NCI-H2227 (cell line): ENCODE measurements at regions not wholly inside any gene's neighbourhood (a gene's known extent, or its start where the extent isn't known, plus 50 kb on each side); places are given as distances from the start of the nearest gene placed in this dataset.
"Not testable (repeated sequence)": the region's sequence is repeated elsewhere in the genome, so short reads cannot be mapped to it uniquely, and the experiment has no call there.

ENCODE experiments used
- DNase-seq: peaks from one replicate; lab custom pipeline; 2025; ENCODE audit not compliant: unreplicated experiment; lab: John Stamatoyannopoulos, UW

DNA sequence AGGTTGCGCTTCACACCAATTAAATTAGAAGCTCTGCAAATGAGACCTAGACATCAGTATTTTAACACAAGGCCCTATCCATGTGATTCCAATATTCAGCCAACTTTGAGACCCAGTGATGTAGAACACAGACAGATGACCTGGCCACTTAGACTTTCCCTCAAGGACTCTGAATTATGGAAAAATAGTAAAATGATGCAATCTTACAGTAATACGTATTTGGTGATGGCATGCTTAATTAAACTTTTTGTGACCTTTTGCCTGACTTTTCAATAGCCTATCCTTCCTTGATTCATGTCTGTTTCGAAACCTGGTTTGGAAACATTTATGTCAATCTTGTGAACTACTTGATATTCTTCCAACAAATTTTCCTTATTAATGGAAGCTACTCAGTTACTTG, 521.2 kb downstream of the KCNA4 start:
- no peak for DNase-seq

DNA sequence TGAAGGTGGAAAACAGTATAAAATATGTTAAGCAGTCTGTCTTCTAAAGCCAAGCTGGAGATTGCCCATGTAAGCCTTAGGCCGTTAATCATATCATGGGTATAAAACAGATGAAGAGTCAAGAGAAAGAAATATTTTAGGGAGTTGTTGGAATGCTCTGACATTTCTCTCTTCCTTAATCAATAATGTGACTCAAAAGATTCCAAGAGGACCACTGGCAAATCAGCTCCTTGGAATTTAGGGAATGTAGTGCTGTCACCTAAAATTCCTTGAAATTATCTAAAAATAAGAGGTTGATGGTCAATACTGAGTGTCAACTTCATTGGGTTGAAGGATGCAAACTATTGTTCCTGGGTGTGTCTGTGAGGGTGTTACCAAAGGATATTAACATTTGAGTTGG, 525.9 kb downstream of the KCNA4 start:
- DNase-seq = no peak

DNA sequence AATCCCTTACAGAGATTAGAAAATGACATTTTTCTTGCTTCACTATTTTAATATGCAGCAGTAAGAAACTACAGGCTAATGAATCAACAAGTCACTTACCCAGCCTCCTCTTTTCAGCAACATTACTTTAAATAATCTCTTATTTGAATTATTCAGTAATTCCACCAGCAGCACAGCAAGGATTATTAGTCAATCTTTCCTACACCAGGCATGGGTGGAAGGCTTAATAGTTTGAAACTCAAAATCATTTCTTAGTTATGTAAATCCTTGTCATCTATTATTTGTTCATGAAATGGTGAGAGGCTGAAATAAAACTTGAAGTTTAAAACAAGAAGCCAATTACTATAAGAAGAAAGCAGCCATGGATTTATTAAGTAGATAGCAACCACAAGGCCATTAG, 530.5 kb downstream of the KCNA4 start:
- DNase-seq = no peak

DNA sequence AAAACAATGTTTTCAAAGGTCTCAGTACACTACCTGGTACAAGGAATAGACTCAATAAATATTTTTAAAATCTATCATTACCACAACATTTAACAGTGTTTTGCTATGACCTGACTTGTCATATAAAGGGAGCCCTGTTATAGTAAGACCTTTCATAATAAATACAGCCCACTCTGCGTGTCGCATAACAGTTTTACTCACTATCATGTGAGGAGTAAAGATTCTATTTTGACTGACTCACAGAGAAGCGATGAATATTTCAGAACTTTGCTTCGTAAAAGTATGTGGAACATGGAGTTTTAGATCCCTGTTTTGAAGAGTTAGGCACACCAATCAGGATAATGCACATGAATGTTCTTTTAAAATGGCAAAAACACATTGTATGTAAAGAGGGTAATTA, 531.2 kb downstream of the KCNA4 start:
- no peak for DNase-seq

DNA sequence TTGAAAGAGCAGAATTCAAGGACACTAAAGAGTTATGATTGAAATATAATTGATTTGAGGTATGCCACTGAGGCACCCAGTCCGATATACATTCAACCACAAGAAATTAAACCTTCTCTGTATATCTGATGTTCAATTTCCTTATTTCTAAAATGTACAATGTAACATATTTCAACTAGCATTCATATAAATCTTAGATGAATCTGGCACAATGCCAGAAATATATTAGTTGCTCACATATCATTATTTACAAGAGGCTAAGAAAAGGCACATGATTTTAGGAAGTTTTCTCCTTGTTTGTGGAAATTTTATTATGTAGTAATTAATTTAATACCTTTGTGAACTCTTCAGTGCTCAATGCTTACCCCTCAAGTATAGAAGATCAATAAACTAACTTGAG, 532.3 kb downstream of the KCNA4 start:
- no peak for DNase-seq

DNA sequence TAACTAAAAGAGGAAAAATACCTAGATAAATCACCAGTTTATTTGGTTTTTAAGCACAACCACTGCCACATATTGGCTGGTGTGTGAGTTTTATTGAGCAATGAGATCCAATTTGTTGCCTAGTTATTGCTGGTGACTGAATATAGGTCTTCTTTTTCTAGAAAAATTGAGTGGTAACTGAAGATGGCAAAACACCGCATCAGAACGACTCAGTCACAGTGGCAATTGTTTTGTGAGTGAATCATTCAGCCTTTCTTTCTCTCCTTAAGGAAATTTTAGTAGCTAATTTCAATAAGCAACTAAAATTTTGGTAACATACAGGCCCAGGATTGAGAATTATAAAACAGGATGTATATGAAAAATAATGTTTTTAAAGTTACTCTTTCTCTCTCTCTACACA, 533.0 kb downstream of the KCNA4 start:
- DNase-seq = no peak

DNA sequence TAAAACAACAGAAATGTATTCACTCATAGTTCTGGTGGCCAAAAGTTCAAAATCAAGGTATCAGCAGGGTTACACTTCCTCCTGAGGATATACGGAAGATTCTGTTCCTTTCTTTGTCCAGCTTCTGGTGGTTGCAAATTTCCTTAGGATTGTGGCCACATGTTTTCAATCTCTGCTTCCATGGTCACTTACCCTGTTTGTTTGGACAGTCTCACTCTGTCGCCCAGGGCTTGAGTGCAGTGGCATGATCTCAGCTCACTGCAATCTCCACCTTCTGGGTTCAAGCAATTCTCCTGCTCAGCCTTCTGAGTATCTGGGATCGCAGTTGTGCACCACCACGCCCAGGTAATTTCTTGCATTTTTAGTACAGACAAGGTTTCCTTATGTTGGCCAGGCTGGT, 534.3 kb downstream of the KCNA4 start:
- no peak for DNase-seq

DNA sequence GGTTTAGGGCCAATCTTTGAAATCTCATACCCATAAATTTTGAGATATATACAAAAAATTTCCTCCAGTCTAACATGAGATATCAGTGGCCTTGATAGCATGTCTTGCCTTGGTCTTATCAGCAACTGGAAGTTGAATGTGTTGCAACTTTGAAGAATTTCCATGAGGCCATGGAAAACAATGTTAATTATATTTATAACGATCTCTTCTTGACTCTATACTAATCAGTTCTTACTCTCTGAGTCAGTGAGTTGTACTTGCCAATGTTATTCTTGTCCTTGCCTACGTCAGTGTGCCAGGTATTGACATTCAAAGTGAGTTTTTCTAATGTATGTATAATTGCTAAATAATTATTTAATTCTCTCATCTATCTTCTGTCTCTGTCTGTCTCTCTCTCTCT, 535.1 kb downstream of the KCNA4 start:
- DNase-seq = no peak

DNA sequence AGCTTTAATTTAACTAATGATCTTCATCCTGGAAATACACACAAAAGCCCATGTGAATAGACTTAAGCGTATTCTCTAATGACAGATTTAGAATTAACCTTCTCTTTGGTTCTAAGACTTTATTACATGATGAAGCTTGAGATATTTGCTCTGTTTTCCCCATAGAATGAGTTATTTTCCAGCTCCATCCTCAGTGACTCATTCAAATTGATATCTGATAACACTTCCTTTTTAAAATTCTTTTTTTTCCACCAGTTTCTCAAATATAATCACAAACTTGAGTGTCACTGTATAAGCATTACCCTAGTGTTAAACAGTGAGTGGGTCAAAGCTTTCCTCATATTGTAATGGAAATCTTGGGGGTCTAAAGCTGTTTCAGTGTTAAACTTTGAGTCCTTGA, 535.8 kb downstream of the KCNA4 start:
- no peak for DNase-seq

DNA sequence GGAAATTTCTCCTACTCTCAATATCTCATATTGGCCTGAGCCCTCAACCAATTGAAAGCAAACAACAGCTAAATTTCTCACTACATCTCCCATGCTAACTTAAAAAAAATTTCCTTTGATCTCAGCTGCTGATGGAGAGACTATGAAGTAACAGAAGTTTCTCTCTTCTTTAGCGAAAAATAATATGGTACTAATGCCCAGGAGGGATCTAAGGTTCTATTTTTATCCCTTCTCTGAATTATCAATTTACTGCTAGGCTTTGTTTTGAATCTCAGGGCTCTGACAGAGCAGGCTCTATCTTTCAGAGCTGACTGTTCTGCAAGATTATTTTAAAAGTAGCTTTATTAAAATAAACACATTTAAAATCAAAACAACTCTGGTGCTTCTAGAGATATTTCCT, 558.6 kb downstream of the KCNA4 start:
- no peak for DNase-seq

DNA sequence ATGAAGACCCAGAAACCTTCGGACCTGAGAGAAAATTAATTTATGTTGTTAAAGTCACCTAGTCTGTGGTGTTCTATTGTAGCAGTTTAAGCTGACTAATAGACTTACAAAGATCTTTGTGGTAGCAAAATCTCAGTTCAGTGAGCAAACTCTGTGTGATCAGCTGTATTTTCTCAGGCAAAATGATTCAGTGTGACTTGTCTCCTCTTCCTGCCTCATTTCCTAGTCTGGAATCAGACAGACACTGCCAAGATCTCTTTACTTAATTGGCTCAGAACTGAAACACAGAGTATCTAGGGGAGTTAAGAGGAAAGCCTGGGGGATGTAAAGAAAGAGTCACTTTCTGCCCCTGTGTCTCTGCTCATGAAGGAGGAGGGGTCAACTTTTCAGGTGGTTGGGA, 564.7 kb downstream of the KCNA4 start:
- no peak for DNase-seq

DNA sequence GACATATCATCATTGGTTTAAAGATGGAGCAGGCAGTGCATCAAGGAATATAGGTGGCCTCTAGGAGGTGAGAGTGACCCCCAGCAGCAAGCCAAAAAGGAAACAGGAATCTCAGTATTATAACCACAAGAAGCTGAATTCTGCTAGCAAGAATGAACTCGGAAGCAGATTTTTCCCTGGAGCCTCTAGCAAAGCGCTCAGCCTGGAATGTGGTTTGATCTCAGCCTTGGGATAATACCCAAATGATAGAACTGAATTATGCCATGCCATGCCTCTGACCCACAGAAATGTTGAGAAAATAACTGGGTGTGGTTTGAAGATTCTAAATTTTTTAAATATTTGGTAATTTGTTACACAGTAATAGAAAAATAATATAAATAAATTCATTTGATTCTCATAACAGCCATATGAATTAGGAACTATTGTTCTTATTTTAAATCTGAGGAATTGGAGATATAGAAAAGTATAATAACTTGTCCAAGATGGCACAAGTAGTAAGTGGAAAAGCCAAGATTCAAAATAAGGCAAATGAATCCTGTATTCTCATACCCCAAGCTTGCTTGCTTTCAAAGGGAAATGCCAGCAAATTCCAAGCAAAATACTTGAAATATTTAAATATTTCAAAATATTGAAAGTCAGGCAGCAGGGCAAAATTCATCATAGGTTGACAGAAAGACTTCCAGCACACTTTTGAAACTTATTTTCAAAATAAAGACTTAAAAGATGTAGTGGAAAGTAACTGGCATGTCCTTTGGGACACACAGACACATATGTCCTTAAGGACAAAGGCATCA, 567.4 kb downstream of the KCNA4 start:
- DNase-seq = no peak

DNA sequence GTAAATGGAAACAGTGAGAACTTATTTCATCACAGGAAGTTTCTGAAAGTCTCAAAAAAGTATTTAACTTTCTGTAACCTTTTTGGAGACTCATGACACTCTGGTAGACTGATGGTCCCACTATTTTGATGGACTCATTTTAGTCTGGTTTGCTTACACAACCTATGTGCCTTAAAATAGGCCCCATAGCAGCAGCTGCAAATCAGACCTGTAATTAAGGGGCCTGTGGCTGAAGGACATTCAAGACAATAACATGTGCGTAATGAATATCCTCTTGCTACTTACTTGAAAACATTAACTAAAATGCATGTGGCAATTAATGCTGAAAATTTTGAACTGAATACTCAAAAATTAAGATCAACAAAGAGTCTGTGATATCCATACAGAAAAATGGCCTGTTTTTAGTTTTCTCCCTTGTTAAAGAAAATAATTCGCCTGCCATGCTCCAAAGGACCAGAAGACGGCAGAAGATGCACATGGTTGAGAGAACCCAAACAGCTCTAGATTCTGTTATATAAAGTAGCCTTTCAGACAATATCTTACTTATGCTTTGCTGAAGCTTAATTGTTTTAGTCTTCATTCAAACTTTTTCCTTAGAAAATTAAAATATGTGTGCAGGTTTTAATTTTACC, 568.5 kb downstream of the KCNA4 start:
- no peak for DNase-seq

DNA sequence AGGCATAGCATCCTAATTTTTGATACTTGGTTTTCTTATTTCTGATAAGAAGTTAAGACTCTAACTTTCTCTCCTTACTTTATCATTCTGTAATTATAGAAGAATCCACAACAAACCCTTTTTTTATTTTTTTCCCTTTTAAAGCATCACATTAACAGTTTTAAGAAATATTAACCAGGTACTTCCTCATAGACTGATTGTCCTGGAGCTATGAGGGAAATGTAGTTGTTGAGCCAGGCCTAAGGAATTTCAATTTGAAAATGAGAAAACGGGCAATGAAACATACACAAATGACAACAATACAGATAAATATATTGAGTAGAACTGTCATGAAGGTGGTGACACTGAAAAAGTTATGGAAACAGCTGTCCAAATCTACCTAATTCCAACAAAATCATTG, 569.0 kb downstream of the KCNA4 start:
- no peak for DNase-seq

DNA sequence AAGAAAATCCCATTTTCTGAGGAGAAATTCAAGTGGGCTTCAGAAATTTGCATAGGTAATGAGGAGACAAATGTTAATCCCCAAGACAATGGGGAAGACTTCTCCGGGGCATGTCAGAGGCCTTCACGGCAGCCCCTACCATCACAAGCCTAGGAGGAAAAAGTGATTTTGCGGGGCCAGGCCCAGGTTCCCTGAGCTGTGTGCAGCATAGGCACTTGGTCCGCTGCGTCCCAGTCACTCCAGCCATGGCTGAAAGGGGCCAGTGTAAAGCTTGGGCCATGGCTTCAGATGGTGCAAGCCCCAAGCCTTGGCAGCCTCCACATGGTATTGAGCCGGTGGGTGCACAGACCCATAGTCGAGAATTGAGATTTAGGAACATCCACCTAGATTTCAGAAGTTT, 570.7 kb downstream of the KCNA4 start:
- no peak for DNase-seq

DNA sequence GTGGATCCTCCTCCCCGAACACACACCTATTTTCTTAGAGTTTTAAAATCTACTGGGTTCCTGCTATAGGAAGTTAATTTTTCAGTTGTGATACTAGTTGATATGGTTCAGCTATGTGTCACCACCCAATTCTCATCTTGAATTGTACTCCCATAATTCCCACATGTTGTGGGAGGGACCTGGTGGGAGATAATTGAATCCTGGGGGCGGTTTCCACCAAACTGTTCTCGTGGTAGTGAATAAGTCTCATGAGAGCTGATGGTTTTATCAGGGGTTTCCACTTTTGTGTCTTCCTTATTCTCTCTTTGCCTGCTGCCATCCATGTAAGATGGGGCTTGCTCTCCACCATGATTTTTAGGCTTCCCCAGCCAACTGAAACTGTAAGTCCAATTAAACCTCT, 571.6 kb downstream of the KCNA4 start:
- DNase-seq = not testable (repeated sequence)

DNA sequence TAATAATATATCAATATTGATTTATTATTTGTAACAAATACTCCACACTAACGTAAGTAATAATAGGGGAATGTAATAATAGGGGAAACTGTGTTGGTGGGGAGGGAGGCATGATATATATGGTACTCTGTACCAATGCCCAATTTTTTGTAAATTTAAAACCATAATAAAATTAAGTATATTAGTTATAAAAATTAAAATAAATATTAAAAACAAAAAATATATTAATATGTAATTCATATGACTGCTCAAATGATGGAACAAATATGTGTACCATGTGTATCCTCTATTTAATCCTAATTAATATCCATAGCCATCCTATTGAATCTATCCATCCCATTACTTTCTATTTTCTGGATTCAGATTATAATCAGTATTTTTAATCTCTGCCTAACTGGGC, 578.0 kb downstream of the KCNA4 start:
- DNase-seq = no peak

DNA sequence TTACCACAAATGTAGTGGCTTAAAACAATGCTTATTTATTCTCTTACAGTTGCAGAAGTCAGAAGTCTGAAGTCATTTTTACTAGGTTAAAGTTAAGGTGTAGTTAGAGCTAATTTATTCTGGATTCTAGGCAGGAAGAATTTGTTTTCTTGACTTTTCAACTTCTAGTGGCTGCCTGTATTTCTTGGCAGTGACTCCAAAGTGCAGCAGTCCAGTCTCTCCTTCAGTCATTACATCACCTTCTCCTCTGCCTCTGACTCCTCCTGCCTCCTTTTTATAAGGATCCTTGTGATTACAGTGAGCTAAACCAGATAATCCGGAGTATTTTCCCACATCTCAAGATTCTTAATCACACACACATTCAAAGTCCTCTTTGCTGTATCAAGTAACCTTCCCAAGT, 581.4 kb downstream of the KCNA4 start:
- no peak for DNase-seq

DNA sequence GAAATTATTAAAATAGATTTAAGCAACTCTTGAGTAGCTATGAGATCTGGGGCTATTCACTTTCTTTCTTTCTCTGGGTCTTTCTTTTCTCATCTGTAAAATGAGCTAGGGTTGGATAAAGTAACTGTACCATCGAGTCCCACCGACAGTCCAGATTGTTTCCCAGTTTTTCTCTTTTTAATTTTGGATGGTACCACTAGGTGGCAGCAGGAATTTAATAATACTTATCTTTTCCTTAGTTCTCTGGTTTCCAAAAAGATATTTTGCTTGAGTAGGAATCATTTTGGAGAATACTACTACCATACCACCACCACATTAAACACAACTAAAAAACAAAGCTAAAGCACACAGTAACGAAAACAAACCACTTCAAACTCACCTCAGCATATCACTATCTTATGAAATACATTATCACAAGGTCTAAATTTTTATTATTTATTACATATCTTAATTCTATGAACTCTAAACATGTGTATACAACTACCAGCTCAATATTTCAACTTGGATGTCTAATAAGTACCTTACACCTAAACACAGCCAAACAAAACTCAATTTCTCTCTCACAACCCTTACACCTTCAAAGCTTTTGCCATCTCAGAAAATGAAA, 584.0 kb downstream of the KCNA4 start:
- no peak for DNase-seq

DNA sequence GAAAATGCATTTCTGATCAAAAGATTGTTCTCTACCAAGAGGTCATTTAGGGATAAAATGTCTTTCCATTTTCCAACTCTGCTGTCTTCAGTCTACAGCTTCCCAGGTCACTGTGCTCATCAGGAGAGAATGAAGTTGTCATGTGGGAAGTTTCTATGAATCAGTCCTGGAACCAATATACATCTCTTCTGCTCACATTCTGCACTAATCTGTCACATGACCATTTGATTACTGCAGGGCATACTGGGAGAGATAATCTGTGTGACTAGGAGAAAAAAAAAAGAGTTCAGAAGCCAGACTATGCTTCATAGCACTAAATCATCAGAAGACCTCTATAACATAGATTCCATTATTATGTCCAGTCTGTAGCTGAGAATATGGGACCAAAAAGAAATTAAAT, 611.5 kb downstream of the KCNA4 start:
- DNase-seq = no peak

DNA sequence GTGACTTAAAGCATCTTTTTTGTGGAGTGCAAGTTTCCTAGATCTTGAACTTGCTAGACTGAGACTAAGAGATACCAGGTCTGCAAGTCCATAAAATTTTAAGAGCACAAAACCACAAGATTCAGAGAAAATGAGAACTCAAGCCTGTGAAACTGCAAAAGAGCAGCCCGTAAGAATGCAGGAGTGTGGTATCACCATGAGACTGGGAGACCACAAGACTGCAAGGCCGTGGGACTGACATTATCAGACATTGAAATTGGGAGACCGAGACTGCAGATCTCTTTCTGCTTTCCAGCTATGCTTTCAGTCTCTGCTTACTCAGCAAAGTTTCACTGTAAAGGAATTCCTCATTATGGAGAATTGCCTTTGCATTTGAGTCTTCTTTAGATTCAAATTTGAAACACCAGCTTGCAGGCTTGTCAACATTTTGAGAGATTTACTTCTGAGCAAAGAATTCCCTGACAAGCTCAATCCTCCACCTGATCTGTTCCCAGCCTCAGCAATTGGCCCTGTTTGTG, 621.2 kb downstream of the KCNA4 start:
- no peak for DNase-seq

DNA sequence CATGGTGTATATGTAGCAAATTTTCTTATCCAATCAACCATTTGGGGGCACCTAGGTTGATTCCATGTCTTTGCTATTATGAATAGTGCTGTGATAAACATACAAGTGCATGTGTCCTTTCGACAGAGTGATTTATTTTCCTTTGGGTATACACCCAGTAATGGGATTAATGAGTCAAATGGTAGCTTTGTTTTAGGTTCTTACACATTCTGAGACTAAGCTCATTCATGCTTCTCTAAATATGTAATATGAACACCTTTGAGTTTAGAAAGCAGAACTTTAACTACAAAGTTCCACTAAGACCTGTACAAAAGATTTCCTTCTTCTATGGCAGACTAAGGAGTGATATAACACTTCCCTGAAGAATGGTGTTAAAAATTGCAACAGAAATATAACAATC, 627.0 kb downstream of the KCNA4 start:
- no peak for DNase-seq
